AG09319 (cell line): ENCODE measurements at regions not wholly inside any gene's neighbourhood (a gene's known extent, or its start where the extent isn't known, plus 50 kb on each side); places are given as distances from the start of the nearest gene placed in this dataset.

ENCODE experiments used
- DNase-seq: peaks from one replicate; pipeline ENCODE4 v3.0.0-alpha.2; 2010; ENCODE audit warnings: low read depth; ENCODE audit errors: extremely low read depth
- TF ChIP-seq, protein P1 (sequence below): IDR thresholded peaks from 2 replicates; pipeline ENCODE4 v1.5.1; 2011; ENCODE audit warnings: low read depth, mild to moderate bottlenecking, inconsistent platforms, low read length, moderate library complexity

DNA sequence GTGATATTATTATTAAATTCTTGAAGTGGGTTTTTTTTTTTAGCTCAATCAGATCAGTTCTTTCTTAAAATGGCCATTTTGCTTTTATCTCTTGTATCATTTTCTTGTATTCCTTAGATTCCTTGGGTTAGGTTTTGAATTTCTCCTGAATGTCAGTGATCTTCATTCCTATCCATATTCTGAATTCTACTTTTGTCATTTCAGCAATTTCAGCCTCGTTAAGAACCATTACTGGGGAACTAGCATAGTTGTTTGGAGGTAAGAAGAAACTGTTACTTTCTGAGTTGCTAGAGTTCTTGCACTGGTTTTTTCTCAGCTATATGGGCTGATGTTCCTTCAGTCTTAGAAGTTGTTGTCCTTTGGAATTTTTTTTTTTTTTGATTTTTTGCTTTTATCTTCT lies 293.1 kb downstream of the MAP2K4 start:
- TF ChIP-seq, protein P1, sequence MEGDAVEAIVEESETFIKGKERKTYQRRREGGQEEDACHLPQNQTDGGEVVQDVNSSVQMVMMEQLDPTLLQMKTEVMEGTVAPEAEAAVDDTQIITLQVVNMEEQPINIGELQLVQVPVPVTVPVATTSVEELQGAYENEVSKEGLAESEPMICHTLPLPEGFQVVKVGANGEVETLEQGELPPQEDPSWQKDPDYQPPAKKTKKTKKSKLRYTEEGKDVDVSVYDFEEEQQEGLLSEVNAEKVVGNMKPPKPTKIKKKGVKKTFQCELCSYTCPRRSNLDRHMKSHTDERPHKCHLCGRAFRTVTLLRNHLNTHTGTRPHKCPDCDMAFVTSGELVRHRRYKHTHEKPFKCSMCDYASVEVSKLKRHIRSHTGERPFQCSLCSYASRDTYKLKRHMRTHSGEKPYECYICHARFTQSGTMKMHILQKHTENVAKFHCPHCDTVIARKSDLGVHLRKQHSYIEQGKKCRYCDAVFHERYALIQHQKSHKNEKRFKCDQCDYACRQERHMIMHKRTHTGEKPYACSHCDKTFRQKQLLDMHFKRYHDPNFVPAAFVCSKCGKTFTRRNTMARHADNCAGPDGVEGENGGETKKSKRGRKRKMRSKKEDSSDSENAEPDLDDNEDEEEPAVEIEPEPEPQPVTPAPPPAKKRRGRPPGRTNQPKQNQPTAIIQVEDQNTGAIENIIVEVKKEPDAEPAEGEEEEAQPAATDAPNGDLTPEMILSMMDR = no peak
- DNase-seq = no peak

DNA sequence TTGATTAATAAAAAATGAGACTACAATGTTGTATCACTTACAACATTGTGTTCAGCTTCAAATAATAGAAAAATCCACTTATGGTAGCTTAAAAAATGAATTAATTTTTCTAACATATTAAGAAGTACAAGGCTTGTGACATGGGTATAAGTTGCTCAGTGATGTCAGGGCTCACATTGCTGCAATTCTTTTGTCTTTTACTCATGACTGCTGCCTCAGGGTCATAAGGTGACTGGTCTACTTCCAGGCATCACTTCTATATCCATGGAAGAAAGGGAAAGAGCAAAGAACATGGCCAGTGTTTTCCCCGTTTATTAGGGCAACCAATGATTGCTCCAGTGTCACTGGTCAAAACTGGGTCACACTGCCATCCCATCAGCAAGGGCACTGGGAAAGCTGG lies 295.3 kb downstream of the MAP2K4 start:
- DNase-seq = no peak
- TF ChIP-seq, protein P1 = no peak

DNA sequence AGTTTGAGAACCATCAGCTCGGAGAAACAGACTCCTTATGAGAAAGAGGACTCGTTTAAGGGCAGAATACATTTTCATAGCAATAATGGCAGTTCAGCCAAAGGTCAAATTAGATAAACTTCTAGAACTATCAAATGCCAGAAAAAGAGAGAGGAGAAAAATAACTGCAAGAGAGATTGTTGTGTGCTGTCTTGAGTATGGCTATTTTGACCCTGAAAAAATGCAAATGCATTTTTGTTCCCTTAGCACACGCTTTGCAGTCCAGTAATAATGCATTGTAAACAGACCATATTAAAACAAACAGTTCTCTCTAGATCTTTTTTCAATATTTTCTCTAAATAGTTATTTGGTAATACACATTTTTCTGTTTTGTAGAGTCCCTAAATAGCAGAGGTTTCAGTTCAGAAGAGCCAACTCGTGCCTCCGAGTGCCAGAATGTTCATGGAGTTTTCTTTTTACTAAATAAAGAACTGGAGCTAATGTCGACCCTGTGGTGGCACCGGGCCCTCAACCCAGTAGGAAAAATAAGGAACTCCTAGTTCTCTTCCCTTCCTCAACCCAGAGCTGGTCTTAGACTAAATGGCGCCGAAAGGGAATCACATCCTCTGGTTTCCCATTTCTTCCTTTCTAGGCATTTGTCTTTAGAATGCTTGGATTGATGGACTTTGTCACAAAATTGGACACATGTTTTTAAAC lies 298.0 kb downstream of the MAP2K4 start:
- peak; percentile 11 for DNase-seq
- TF ChIP-seq, protein P1 = no peak

DNA sequence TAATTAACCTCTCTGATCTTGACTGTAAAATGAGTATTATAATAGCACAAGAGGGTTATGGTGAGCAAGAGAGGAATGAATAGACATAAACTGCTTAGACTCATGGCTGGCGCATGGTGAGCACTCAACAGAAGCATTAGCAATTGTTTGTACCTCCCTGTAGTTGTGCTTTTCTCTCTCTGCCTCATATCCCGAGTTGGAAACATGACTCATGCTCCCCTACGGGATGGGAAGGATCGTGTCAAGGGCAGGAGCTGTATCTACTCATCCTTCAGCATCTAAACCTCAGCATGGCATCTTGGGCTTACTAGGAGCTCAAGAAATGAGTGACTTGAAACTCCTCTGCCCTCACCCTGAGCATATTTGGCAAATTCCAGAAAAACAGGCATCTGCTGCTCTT lies 299.6 kb downstream of the MAP2K4 start:
- DNase-seq = peak; percentile 4
- TF ChIP-seq, protein P1 = no peak

DNA sequence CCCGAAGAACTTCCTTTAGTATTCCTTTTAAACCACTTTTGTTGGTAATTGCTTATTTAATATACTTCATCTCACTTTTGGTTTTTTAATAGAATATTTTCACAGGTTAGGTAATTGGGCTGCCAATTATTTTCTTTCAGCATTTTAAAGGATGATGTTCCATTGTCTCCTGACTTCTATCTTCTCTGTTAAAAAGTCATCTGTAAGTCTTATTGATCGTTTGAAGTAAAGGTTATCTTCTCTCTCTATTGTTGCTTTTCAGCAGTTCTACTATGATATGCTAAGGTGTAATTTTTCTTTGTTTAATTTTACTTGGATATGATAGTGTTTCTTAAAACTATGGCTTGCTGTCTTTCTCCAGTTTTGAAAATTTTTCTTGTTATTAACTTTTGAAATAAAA lies 307.5 kb downstream of the MAP2K4 start:
- no peak for DNase-seq
- TF ChIP-seq, protein P1 = no peak

DNA sequence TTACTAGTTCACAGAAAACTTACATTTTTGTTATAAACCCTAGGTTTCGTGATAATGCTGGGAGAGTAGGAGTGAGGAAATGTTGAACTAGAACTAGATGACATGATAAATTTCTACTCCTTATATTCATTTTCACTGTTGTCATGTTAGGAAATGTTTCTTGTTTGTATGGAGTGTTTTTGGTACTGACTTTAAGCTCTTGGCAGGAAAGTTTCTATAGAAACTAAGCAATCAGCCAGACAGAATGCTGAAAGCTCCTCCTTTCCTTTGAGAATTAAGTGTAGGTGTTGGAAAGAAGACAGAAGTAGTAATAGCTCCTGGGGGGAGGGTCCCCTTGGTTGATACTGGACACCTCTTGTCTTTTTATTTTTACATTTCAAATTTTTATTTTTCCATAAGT lies 309.8 kb downstream of the MAP2K4 start:
- TF ChIP-seq, protein P1 = no peak
- no peak for DNase-seq

DNA sequence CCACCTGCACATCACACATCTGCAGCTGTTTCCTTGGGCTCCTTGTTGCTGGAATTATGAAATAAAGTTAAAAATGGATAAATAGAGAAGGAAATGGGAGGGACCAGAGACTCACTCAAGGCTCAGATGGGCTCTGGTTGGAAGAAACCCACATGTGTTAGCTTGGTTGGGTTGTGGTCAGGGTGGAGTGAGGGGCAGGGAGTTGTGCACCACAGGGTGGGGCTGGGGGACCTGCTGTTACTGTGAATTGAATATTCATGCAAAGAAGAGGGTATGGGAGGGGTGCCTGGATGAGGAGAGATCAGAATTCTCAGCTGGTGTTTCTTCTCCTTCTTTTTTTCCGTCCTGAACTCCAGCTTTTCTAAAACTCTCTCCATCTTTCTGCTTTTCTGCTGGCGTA lies 320.7 kb downstream of the MAP2K4 start:
- TF ChIP-seq, protein P1 = no peak

More for the DNA sequence above, 320.7 kb downstream of the MAP2K4 start:
- DNase-seq = no peak
